ENCODE measurements at regions not wholly inside any gene's neighbourhood (a gene's known extent, or its start where the extent isn't known, plus 50 kb on each side); places are given as distances from the start of the nearest gene placed in this dataset.

GRCh38 chr2:11919953-11920352 is 173.5 kb downstream of the LPIN1 start:
- TF ChIP-seq CTCF (IDR thresholded peaks at IDR 0.05; ENCODE audit: borderline replicate concordance, extremely low read depth, low read length, poor library complexity, severe bottlenecking) (no peak), EZH2 (IDR thresholded peaks at IDR 0.05; ENCODE audit: borderline replicate concordance, low read depth, low read length, severe bottlenecking) (no peak)
